Ishikawa (cell line): ENCODE measurements at regions not wholly inside any gene's neighbourhood (a gene's known extent, or its start where the extent isn't known, plus 50 kb on each side); places are given as distances from the start of the nearest gene placed in this dataset.

ENCODE experiments used
- CEBPB ChIP-seq: IDR thresholded peaks from 2 replicates; pipeline ENCODE4 v1.6.1; 2012
- CREB1 ChIP-seq: IDR thresholded peaks from 2 replicates; pipeline ENCODE4 v1.6.1; 2012; ENCODE audit warnings: low read depth
- EGR1 ChIP-seq: IDR thresholded peaks from 2 replicates; pipeline ENCODE4 v1.6.1; 2012
- MAX ChIP-seq: IDR thresholded peaks from 2 replicates; pipeline ENCODE4 v1.6.1; 2012
- RAD21 ChIP-seq: IDR thresholded peaks from 2 replicates; pipeline ENCODE4 v1.6.1; 2012; ENCODE audit warnings: low read depth
- REST ChIP-seq: IDR thresholded peaks from 2 replicates; pipeline ENCODE4 v1.6.1; 2012; ENCODE audit warnings: low read depth, mild to moderate bottlenecking
- ZBTB7A ChIP-seq: IDR thresholded peaks from 2 replicates; pipeline ENCODE4 v1.6.1; 2012; ENCODE audit warnings: low read depth

- no peak for TF ChIP-seq RAD21
- no peak for TF ChIP-seq MAX
- TF ChIP-seq EGR1: no peak
- no peak for TF ChIP-seq REST
- no peak for TF ChIP-seq CREB1
- TF ChIP-seq ZBTB7A: no peak
- no peak for TF ChIP-seq CEBPB
Observed at GRCh38 chr22:27681037-27681436, 120.5 kb downstream of the MN1 start.
